Cardiac fibroblast (primary cell): ENCODE measurements at regions not wholly inside any gene's neighbourhood (a gene's known extent, or its start where the extent isn't known, plus 50 kb on each side); places are given as distances from the start of the nearest gene placed in this dataset.
"Not testable (repeated sequence)": the region's sequence is repeated elsewhere in the genome, so short reads cannot be mapped to it uniquely, and the experiment has no call there.

Experiments used
- DNase-seq, 2 donors: peaks; one replicate each; pipeline versions ENCODE4 v3.0.0 to v3.0.0-alpha.2; 2010; ENCODE audit warnings: low read depth in 2 of 2
- H3K4me3 ChIP-seq, 2 donors: replicated peaks in 1 of 2; 1 replicate in 1 of 2; 2 replicates in 1 of 2; pipeline ENCODE4 v1.5.1; 2011; ENCODE audit warnings: low read depth in 2 of 2, low read length in 2 of 2, mild to moderate bottlenecking in 2 of 2, moderate library complexity in 1 of 2
- TF ChIP-seq, protein P1 (sequence below): IDR thresholded peaks from one replicate; pipeline ENCODE4 v1.5.1; 2011; ENCODE audit warnings: low read depth, mild to moderate bottlenecking, low read length, inconsistent platforms

DNA sequence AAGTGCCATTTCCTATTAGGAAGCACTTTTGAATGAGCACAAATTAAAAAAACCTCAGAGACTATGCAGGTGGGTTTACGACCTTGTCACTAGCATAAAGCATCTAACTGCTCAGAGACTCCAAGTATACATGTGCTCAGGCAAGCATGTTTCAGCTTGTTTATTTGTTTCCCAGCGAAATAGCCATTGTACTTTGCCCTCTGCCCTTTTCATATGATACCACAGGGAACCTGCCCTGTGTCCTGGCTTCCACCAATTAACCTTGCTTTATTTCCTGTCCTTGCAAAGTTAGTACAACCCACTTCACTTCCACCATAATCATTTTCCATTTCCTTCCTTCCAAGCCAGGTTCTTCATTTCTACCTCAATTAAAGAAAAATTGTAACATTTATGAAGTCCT lies 194.9 kb downstream of the DUSP6 start:
- DNase-seq: no peak
- TF ChIP-seq, protein P1, sequence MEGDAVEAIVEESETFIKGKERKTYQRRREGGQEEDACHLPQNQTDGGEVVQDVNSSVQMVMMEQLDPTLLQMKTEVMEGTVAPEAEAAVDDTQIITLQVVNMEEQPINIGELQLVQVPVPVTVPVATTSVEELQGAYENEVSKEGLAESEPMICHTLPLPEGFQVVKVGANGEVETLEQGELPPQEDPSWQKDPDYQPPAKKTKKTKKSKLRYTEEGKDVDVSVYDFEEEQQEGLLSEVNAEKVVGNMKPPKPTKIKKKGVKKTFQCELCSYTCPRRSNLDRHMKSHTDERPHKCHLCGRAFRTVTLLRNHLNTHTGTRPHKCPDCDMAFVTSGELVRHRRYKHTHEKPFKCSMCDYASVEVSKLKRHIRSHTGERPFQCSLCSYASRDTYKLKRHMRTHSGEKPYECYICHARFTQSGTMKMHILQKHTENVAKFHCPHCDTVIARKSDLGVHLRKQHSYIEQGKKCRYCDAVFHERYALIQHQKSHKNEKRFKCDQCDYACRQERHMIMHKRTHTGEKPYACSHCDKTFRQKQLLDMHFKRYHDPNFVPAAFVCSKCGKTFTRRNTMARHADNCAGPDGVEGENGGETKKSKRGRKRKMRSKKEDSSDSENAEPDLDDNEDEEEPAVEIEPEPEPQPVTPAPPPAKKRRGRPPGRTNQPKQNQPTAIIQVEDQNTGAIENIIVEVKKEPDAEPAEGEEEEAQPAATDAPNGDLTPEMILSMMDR: no peak
- no peak overlapping the region for H3K4me3 ChIP-seq

DNA sequence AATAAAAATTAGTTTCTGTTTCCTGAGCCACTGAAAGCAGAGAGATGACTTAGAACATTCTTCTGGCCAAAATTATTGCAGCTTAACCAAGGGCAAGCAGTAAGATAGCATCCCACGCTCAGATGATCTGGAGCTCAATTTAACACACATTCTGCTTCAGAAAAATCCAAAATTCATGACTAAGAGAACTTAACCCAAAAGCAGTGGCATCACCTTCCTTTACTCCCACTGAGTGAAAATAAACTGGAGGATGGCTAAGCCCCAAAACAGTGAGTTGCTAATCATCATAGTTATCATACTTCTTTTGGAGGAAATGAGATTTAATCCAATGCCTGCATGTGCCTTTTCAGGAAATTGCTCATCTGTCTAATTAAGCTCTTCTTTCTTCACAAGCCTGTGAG lies 195.4 kb downstream of the DUSP6 start:
- no peak overlapping the region for H3K4me3 ChIP-seq
- TF ChIP-seq, protein P1: no peak
- DNase-seq: peak; percentile 65 to 66

DNA sequence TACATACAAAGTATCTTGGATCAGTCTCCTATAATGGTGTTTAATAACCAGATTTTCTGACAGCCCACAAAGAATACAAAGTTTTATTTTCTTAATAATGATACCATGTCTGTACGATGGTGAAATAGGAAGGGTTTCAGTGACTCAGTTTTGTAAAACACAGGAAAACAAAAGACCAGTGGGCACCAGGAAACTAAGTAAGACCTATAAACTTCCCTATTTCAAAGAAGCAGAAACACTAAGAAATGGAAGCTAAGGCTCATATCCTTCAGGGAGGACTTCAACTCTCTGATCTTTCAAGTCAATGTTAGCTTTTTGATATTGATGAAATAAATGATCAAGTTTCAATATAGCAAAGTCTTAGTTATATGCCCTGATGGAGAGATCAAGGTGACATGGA lies 196.0 kb downstream of the DUSP6 start:
- TF ChIP-seq, protein P1: no peak
- DNase-seq: peak; percentile 40 to 70
- H3K4me3 ChIP-seq: no peak overlapping the region

DNA sequence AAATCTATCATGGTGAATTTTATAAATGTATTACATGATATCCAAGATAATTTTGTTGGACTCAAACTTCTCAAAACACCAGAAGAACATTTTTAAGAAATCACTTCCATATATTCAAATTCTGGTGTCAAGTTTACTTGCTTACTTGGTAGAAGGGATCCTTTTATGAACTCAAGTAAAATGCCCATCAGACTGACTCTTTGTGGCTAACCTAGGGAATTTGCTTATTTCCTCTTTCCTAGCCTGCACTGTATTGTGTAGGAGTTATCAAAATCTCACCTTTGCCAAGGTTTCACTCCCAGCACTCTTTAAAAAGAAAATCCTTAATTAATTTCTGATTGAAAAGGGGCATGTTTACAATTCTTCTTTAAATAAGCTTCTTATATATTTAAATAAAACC lies 196.5 kb downstream of the DUSP6 start:
- TF ChIP-seq, protein P1: no peak
- no peak for DNase-seq
- H3K4me3 ChIP-seq: no peak overlapping the region

DNA sequence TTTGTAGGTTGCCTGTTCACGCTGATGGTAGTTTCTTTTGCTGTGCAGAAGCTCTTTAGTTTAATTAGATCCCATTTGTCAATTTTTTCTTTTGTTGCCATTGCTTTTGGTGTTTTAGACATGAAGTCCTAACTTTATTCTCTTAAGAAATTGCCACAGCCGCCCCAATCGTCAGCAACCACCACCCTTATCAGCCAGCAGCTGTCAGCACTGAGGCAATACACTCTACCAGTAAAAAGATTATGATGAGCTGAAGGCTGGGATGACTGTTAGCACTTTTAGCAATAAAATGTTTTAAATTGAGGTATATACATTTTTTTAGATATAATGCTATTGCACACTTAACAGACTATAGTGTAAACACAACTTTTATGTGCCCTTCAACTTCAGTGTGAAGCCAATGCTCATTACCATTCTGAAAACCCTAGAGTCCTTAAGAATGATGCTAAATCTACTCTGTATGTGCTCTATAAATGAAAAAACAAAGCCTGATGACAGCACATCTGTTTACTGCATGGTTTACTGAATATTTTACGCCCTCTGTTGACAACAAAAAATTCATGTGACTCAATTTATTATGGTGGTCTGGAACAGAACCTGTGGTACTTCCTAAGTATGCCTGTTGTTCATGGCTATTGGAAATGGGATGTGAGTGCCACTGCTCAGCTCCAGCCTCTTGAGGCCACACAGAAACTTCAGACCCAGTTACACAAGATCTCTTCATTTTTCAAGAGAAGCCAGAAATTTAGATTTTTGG lies 197.4 kb downstream of the DUSP6 start:
- DNase-seq: peak in 1 of 2 donors; percentile 67
- H3K4me3 ChIP-seq: no peak overlapping the region
- TF ChIP-seq, protein P1: peak; percentile 14

DNA sequence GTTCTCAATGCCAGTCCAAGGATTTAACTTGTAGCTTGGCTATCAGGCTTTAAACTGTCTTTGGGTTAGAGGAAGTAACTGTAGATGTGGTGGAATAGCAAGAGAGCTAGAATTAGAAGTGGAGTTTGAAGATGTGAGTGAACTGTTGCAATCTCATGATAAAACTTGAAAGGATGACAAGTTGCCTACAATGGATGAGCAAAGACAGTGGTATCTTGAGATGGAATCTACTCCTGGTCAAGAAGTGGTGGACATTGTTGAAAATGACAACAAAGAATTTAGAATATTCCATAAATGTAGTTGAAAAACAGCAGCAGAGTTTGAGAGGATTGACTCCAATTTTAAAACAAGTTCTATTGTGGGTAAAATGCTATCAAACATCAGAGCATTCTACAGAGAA lies 199.0 kb downstream of the DUSP6 start:
- TF ChIP-seq, protein P1: no peak

GRCh38 chr12:89151536-89151935 lies 200.8 kb downstream of the DUSP6 start:
- no peak overlapping the region for H3K4me3 ChIP-seq
- TF ChIP-seq, protein P1: no peak
- no peak for DNase-seq

More for the DNA sequence above, 199.0 kb downstream of the DUSP6 start:
- DNase-seq: no peak
- no peak overlapping the region for H3K4me3 ChIP-seq

DNA sequence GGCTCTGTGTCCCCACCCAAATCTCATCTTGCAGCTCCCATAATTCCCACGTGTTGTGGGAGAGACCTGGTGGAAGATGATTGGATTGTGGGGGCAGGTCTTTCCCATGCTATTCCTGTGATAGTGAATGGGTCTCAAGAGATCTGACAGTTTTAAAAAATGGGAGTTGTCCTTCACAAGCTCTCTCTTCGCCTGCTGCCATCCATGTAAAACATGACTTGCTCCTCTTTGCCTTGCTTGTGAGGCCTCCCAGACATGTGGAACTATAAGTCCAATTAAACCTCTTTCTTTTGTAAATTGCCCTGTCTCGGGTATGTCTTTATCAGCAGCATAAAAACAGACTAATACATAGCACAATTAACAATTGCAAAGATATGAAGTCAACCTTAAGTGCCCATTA lies 201.5 kb downstream of the DUSP6 start:
- not testable (repeated sequence) for DNase-seq, H3K4me3 ChIP-seq
